HCT116 (cell line): ENCODE measurements at regions not wholly inside any gene's neighbourhood (a gene's known extent, or its start where the extent isn't known, plus 50 kb on each side); places are given as distances from the start of the nearest gene placed in this dataset.

ENCODE experiments used
- ATAC-seq: fragments of 200-7000 bp; cut with Tn5 transposase; 2 replicates; pipeline ENCODE4 v1.9.1; 2020; ENCODE audit warnings: mild to moderate bottlenecking, moderate library complexity
- BruUV-seq: library from RNA; stranded (reverse); fragments of 400-500 nt; replicated peaks from 2 replicates; lab custom pipeline; 2021; lab: Mats Ljungman, UMichigan
- CTCF ChIA-PET: fragments of 300-600 bp; sonication (Branson Sonifier 250); formaldehyde crosslinking; loops from one replicate; lab custom pipeline; 2021; ENCODE audit warnings: antibody characterized with exemption; lab: Charles Lee
- POLR2A ChIA-PET: fragments of 300-600, 350-600 bp; sonication (Branson Sonifier 250); formaldehyde crosslinking; loops from one replicate; lab custom pipeline; 2021; ENCODE audit warnings: antibody characterized with exemption; lab: Charles Lee
- RAD21 ChIA-PET, 2 experiments: fragments of 300-600 bp; sonication (Branson Sonifier 250); formaldehyde crosslinking; loops; one replicate each; lab custom pipeline; 2023; ENCODE audit warnings: low total read pairs in 2 of 2; ENCODE audit not compliant: uncharacterized antibody in 2 of 2, unreplicated experiment in 2 of 2, low non-redundant PET in 1 of 2; lab: Charles Lee
- DNase-seq: peaks from one replicate; pipeline ENCODE4 v3.0.0-alpha.2; 2010; ENCODE audit warnings: low read depth, low spot score
- H2AFZ ChIP-seq: fragments of 200-600 bp; shearing (Covaris generic), sonication (generic); 2 replicates; pipeline ENCODE4 v1.6.1; 2017; ENCODE audit warnings: low read depth, mixed run types, mixed read lengths, antibody characterized with exemption, low read length; ENCODE audit not compliant: poor library complexity, severe bottlenecking
- H3K27ac ChIP-seq: 2 replicates; pipeline ENCODE4 v1.5.1; 2012; ENCODE audit warnings: low read depth, low read length
- H3K27me3 ChIP-seq: fragments of 200-600 bp; sonication (generic); 2 replicates; pipeline ENCODE4 v1.6.1; 2016; ENCODE audit warnings: mixed run types, low read length, mixed read lengths; ENCODE audit not compliant: insufficient read depth
- H3K36me3 ChIP-seq, 2 experiments: fragments of 200-500 bp in 1 of 2; fragments of 200-600 bp in 1 of 2; sonication (Bioruptor generic) in 1 of 2; sonication (generic) in 1 of 2; 2 replicates each; pipeline versions ENCODE4 v1.5.1 to v1.6.1; 2014 to 2016; ENCODE audit warnings: low read length in 2 of 2, inconsistent platforms in 1 of 2, mixed read lengths in 1 of 2, mixed run types in 1 of 2; ENCODE audit not compliant: insufficient read depth in 2 of 2, control insufficient read depth in 1 of 2
- H3K4me1 ChIP-seq, 2 experiments: fragments of 200-600 bp in 1 of 2; sonication (generic) in 1 of 2; 2 replicates each; pipeline versions ENCODE4 v1.5.1 to v1.6.1; 2012 to 2017; ENCODE audit warnings: low read length in 2 of 2, inconsistent platforms in 1 of 2, mild to moderate bottlenecking in 1 of 2, mixed read lengths in 1 of 2, mixed run types in 1 of 2, moderate library complexity in 1 of 2; ENCODE audit not compliant: insufficient read depth in 2 of 2, control insufficient read depth in 1 of 2
- H3K4me2 ChIP-seq: fragments of 200-600 bp; sonication (generic); 2 replicates; pipeline ENCODE4 v1.6.1; 2017; ENCODE audit warnings: mixed run types, low read length, mixed read lengths
- H3K4me3 ChIP-seq, 2 experiments: fragments of 200-600 bp in 1 of 2; sonication (generic) in 1 of 2; replicated peaks in 1 of 2; 2 replicates each; pipeline ENCODE4 v1.5.1; 2011 to 2016; ENCODE audit warnings: low read length in 2 of 2, control low read depth in 1 of 2, low read depth in 1 of 2, mild to moderate bottlenecking in 1 of 2, mixed read lengths in 1 of 2, mixed run types in 1 of 2
- H3K79me2 ChIP-seq: fragments of 200-600 bp; sonication (generic); 2 replicates; pipeline ENCODE4 v1.6.1; 2017; ENCODE audit warnings: mild to moderate bottlenecking, mixed run types, low read length, moderate library complexity, mixed read lengths; ENCODE audit not compliant: insufficient read depth
- H3K9ac ChIP-seq: fragments of 200-600 bp; sonication (generic); 2 replicates; pipeline ENCODE4 v1.6.1; 2016; ENCODE audit warnings: low read length, mixed read lengths
- H3K9me2 ChIP-seq: fragments of 200-600 bp; sonication (generic), shearing (Covaris generic); 2 replicates; pipeline ENCODE4 v1.6.1; 2017; ENCODE audit warnings: mixed run types, mild to moderate bottlenecking, moderate library complexity; ENCODE audit not compliant: insufficient read depth
- H3K9me3 ChIP-seq, 2 experiments: fragments of 200-500 bp in 1 of 2; fragments of 200-600 bp in 1 of 2; sonication (Bioruptor generic) in 1 of 2; sonication (generic) in 1 of 2; 2 replicates each; pipeline ENCODE4 v1.6.1; 2014 to 2017; ENCODE audit warnings: low read length in 2 of 2, mixed read lengths in 2 of 2, inconsistent platforms in 1 of 2, low read depth in 1 of 2, mild to moderate bottlenecking in 1 of 2, mixed run types in 1 of 2, moderate library complexity in 1 of 2; ENCODE audit not compliant: control insufficient read depth in 1 of 2, insufficient read depth in 1 of 2
- H4K20me1 ChIP-seq: fragments of 200-600 bp; sonication (generic), shearing (Covaris generic); 2 replicates; pipeline ENCODE4 v1.6.1; 2017; ENCODE audit warnings: mixed run types, mild to moderate bottlenecking, moderate library complexity; ENCODE audit not compliant: insufficient read depth
- CBX3 ChIP-seq: IDR thresholded peaks from 2 replicates; pipeline ENCODE4 v1.6.1; 2012; ENCODE audit warnings: low read depth
- EGR1 ChIP-seq: IDR thresholded peaks from 2 replicates; pipeline ENCODE4 v1.6.1; 2012; ENCODE audit warnings: low read depth
- EZH2phosphoT487 ChIP-seq: fragments of 200-600 bp; IDR thresholded peaks from 2 replicates; pipeline ENCODE4 v1.6.1; 2018; ENCODE audit warnings: antibody characterized with exemption, borderline replicate concordance
- JUND ChIP-seq: IDR thresholded peaks from 2 replicates; pipeline ENCODE4 v1.6.1; 2012
- SIN3A ChIP-seq: IDR thresholded peaks from 2 replicates; pipeline ENCODE4 v1.6.1; 2012; ENCODE audit warnings: low read depth
- TCF7L2 ChIP-seq: IDR thresholded peaks from 2 replicates; pipeline ENCODE4 v1.7.0; 2011; ENCODE audit warnings: borderline replicate concordance, inconsistent platforms; ENCODE audit not compliant: insufficient read depth, insufficient read length; ENCODE audit errors: extremely low read depth
- ZBTB33 ChIP-seq: IDR thresholded peaks from 2 replicates; pipeline ENCODE4 v1.6.1; 2011; ENCODE audit warnings: mild to moderate bottlenecking, low read length, moderate library complexity; ENCODE audit not compliant: insufficient replicate concordance; ENCODE audit errors: extremely low read depth
- intact Hi-C: fragments of 100-400 bp; cut with micrococcal nuclease; formaldehyde crosslinking; loops from 2 replicates; pipeline ENCODE4 v1.10.0; 2022

- Histone ChIP-seq H3K79me2 (no peaks in the 10 kb centered on the region), H3K27ac (no peak overlapping the region), H2AFZ (no peak overlapping the region), H3K4me2 (no peak overlapping the region), H3K27me3 (no peaks in the 10 kb centered on the region), H3K9me2 (no peaks in the 10 kb centered on the region), H4K20me1 (no peaks in the 10 kb centered on the region)
- intact Hi-C loops: no loop called here
- TF ChIP-seq TCF7L2 (no peak), EGR1 (no peak)
- TF ChIP-seq, all 23 proteins: peak for 0
- H3K9ac ChIP-seq: no peak overlapping the region
- H3K4me1 ChIP-seq: no peaks in the 10 kb centered on the region
- CTCF ChIA-PET: no interaction called here
- no peaks in the 10 kb centered on the region for H3K9me3 ChIP-seq
- RAD21 ChIA-PET: no interaction called here
- no peaks in the 10 kb centered on the region for H3K36me3 ChIP-seq
- POLR2A ChIA-PET: no interaction called here
- BruUV-seq: no TSS peak
- DNase-seq: no peak
- ATAC-seq: no peak
- H3K4me3 ChIP-seq: no peak overlapping the region
Measured at GRCh38 chr11:103794262-103794661, 242.2 kb upstream of the DDI1 start.

GRCh38 chr11:103798026-103798425 is 238.4 kb upstream of the DDI1 start:
- ATAC-seq (no peak), DNase-seq (no peak)
- Histone ChIP-seq H3K4me1 (no peaks in the 10 kb centered on the region), H3K27me3 (no peaks in the 10 kb centered on the region), H3K9me2 (no peaks in the 10 kb centered on the region), H3K4me2 (no peak overlapping the region), H2AFZ (no peak overlapping the region), H3K9ac (no peak overlapping the region), H3K79me2 (no peaks in the 10 kb centered on the region), H3K36me3 (no peaks in the 10 kb centered on the region), H3K4me3 (no peak overlapping the region), H3K9me3 (no peaks in the 10 kb centered on the region), H4K20me1 (no peaks in the 10 kb centered on the region), H3K27ac (no peak overlapping the region)
- RAD21 ChIA-PET: no interaction called here
- POLR2A ChIA-PET: no interaction called here
- no TSS peak for BruUV-seq
- TF ChIP-seq TCF7L2 (no peak), EZH2phosphoT487 (no peak), JUND (no peak), EGR1 (no peak), ZBTB33 (no peak), CBX3 (no peak), SIN3A (no peak)
- CTCF ChIA-PET: no interaction called here
- intact Hi-C loops: no loop called here
